Activated CD4-positive, alpha-beta memory T cell treated with anti-CD3 and anti-CD28 coated beads for 36 hours (primary cell): ENCODE measurements at regions not wholly inside any gene's neighbourhood (a gene's known extent, or its start where the extent isn't known, plus 50 kb on each side); places are given as distances from the start of the nearest gene placed in this dataset.

Experiments used
- CTCF ChIA-PET: fragments of 350-600 bp; sonication (Branson Sonifier 250); formaldehyde crosslinking; loops from one replicate; lab custom pipeline; 2021; ENCODE audit warnings: antibody characterized with exemption, inconsistent platforms; lab: Charles Lee
- POLR2A ChIA-PET: fragments of 350-600 bp; sonication (Branson Sonifier 250); formaldehyde crosslinking; loops from one replicate; lab custom pipeline; 2021; ENCODE audit warnings: antibody characterized with exemption; lab: Charles Lee
- DNase-seq: peaks from one replicate; pipeline ENCODE4 v3.0.0-alpha.2; 2020
- H3K27ac Mint-ChIP-seq: one replicate; pipeline ENCODE4 v1.8.0; 2021; ENCODE audit warnings: mixed read lengths
- H3K27me3 Mint-ChIP-seq: one replicate; pipeline ENCODE4 v1.8.0; 2021; ENCODE audit warnings: mixed read lengths
- H3K36me3 Mint-ChIP-seq: one replicate; pipeline ENCODE4 v1.8.0; 2021; ENCODE audit warnings: mixed read lengths
- H3K4me1 Mint-ChIP-seq: one replicate; pipeline ENCODE4 v1.8.0; 2021; ENCODE audit warnings: low read depth, mixed read lengths
- H3K4me3 Mint-ChIP-seq: one replicate; pipeline ENCODE4 v1.8.0; 2021; ENCODE audit warnings: mild to moderate bottlenecking, mixed read lengths
- H3K9me3 Mint-ChIP-seq: one replicate; pipeline ENCODE4 v1.8.0; 2021; ENCODE audit warnings: mixed read lengths
- intact Hi-C: fragments of 100-400 bp; cut with micrococcal nuclease; formaldehyde crosslinking; loops from one replicate; pipeline ENCODE4 v1.15.1; 2023

DNA sequence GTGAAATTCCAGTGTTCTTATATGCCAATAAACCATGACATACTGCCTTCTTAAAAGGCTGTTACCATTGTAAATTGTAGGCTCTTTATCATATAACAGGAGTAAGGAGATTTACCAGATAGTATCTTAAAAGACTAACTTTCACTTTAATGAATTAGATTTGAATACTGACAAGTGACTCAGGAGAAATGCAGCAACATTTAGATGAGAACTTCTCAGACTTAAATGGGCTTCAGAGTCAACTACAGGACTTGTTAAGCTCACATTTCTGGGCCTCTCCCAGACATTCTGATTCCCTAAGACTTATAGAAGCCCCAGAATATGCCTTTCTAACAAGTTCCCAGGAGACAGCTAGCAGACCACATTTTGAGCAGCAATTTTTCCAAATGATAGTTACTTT is 466.3 kb downstream of the ARL4A start:
- intact Hi-C loops = no loop called here
- POLR2A ChIA-PET = no interaction called here
- CTCF ChIA-PET = no interaction called here

DNA sequence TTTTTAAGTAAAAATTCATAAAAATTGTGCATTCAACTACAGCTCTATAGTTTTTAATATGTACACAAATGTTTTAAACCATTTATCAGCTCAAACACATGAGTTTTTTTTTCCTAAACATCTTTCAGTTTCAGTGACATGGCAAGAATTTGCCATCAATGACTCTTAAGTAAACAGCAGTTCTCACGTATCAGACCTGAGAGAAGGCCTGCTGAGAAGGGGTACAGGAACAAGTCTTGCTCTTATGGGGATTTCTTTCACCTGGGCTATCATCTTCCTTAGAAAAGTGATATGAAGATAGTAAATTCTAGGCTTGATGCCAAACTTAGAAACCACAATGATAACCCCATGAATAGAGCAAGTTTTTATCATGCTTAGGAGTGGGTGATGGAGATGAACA is 467.8 kb downstream of the ARL4A start:
- H3K27me3 Mint-ChIP-seq = no peaks in the 10 kb centered on the region
- DNase-seq = no peak
- ChIA-PET CTCF (no interaction called here), POLR2A (no interaction called here)
- intact Hi-C loops = no loop called here
- H3K4me1 Mint-ChIP-seq = peaks cover 5% of the 10 kb centered on the region
- no peak overlapping the region for H3K27ac Mint-ChIP-seq
- H3K4me3 Mint-ChIP-seq = no peak overlapping the region
- H3K36me3 Mint-ChIP-seq = no peaks in the 10 kb centered on the region
- no peaks in the 10 kb centered on the region for H3K9me3 Mint-ChIP-seq

More for the DNA sequence above, 466.3 kb downstream of the ARL4A start:
- Mint-ChIP-seq H3K27me3 (no peaks in the 10 kb centered on the region), H3K27ac (no peak overlapping the region), H3K4me3 (no peak overlapping the region), H3K4me1 (peaks cover 5% of the 10 kb centered on the region), H3K9me3 (no peaks in the 10 kb centered on the region), H3K36me3 (no peaks in the 10 kb centered on the region)
- DNase-seq = no peak

DNA sequence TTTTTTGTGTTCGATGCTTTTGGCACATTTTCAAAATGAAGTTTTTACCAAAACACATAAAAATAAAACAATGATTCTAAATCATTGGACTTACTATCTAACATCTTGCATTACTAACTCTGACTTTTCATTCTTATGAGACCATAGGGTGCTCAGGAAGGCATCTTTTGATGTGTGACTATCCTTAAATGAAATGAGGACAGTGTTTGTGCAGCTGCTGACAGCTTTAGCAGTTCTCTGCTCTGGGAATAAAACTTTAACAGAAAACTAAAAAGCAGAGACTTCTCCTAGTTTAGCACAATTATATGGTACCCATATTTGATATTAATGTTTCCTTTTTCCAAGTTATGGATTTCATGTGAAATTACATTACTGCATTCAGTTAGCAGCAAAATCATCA is 471.6 kb downstream of the ARL4A start:
- Mint-ChIP-seq H3K36me3 (no peaks in the 10 kb centered on the region), H3K27ac (no peak overlapping the region), H3K9me3 (no peaks in the 10 kb centered on the region), H3K27me3 (peaks cover 1% of the 10 kb centered on the region), H3K4me3 (no peak overlapping the region), H3K4me1 (no peaks in the 10 kb centered on the region)
- CTCF ChIA-PET = no interaction called here
- POLR2A ChIA-PET = no interaction called here
- intact Hi-C loops = no loop called here
- no peak for DNase-seq

DNA sequence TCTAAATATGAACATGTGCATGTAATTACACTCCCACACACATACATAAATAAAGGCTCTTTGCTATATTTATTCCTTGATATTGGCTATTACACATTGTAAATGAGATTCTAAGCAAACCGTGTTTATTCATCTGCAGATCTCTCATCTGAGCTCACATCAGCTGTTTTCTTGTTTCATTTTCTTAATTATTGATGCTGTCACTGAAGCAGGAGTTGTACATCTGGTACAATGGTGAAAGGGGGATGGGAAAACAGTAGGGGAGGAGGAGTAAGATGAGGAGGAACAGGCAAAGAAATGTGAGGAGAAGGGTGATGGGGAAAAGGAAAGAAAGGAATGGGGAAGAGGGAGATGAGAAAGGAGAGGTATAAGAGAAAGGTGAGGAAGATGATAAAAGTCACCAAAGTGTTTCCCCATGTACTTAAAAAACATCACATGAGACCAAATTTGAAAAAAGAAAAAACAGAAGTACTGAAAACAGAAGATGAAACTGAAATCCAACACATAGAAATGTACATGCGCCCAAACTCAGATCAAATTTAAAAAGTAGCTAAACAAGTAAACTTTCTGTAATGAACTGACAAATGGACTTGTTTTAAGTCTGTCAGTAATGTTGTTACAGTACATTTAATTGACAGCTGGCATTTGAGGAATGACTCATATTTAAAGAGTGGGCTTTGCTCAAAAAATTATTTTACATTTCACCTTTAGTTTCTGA is 472.2 kb downstream of the ARL4A start:
- Mint-ChIP-seq H3K9me3 (no peaks in the 10 kb centered on the region), H3K4me1 (no peaks in the 10 kb centered on the region)
- POLR2A ChIA-PET = no interaction called here

DNA sequence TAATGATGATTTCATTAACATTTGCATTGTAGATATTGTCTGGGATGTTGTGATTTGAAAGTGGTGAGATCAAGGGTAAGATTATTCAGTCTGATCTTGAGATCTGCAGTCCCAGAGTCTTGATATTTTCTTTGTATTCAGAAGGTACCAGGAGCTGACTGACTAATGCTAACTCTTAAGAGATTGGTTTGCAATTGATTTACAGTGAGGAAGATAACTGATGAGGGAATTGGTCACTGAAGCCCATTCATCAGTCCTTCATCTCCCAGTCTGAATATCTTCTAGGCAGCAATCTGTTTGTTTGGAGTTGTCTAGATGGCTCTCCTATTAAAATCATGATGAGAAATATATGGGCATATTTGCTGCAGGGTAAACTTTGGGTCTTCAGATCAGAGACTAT is 473.7 kb downstream of the ARL4A start:
- no peak for DNase-seq
- intact Hi-C loops = no loop called here
- ChIA-PET POLR2A (no interaction called here), CTCF (no interaction called here)
- Mint-ChIP-seq H3K27ac (no peak overlapping the region), H3K9me3 (no peaks in the 10 kb centered on the region), H3K4me1 (no peaks in the 10 kb centered on the region), H3K4me3 (no peak overlapping the region), H3K36me3 (no peaks in the 10 kb centered on the region), H3K27me3 (peaks cover 13% of the 10 kb centered on the region)

More for the DNA sequence above, 472.2 kb downstream of the ARL4A start:
- intact Hi-C loops = no loop called here
- DNase-seq = no peak
- no peak overlapping the region for H3K4me3 Mint-ChIP-seq
- H3K36me3 Mint-ChIP-seq = no peaks in the 10 kb centered on the region
- peaks cover 5% of the 10 kb centered on the region for H3K27me3 Mint-ChIP-seq
- H3K27ac Mint-ChIP-seq = no peak overlapping the region
- CTCF ChIA-PET = interaction anchor here (0.8 kb wide), 1 partner anchor 16 kb away, joined by 3 read pairs; no protein-coding TSS in a partner anchor

DNA sequence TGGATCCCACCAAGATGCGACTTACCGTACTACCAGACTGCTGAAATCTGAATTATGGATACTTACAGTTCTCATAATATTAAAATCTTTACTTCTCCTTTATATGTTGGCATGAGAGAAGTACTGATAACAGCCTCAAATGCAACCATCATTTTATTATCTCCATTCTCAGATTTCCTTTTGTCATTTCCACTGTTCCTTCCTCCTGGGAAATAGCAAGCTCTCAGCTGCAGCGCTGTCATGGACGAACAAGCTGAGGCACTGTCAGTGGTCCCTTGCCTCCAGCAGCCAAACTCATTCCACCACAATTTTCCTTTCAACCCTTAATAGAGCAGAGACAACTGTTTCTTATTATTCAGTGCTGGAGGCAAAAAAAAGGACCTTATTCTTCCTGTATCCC is 478.4 kb downstream of the ARL4A start:
- no peak overlapping the region for H3K27ac Mint-ChIP-seq
- H3K27me3 Mint-ChIP-seq = peaks cover 15% of the 10 kb centered on the region
- DNase-seq = no peak
- H3K4me3 Mint-ChIP-seq = no peak overlapping the region
- ChIA-PET CTCF (no interaction called here), POLR2A (no interaction called here)
- intact Hi-C loops = no loop called here
- H3K4me1 Mint-ChIP-seq = no peaks in the 10 kb centered on the region
- no peaks in the 10 kb centered on the region for H3K36me3 Mint-ChIP-seq
- H3K9me3 Mint-ChIP-seq = no peaks in the 10 kb centered on the region

DNA sequence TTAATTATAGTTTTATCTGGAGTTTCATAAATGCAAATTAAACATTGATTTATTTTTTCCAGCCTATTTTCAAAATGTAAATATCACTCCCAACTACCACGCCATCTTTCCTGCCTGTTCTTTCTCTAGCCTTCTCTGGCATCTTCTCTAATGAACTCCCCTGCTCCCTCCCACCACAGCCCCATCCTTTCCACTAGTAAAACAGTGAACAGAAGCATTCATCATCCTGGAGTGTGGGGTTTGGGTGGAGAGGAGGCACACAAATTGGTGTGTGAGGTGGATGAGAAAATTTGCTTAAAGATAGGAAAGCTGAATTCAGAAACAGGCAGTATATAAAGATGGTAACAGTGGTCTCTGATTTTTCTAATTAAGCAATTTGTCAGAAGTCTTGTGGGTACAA is 479.4 kb downstream of the ARL4A start:
- Mint-ChIP-seq H3K4me3 (no peak overlapping the region), H3K36me3 (no peaks in the 10 kb centered on the region), H3K27me3 (peaks cover 15% of the 10 kb centered on the region), H3K9me3 (no peaks in the 10 kb centered on the region), H3K4me1 (no peaks in the 10 kb centered on the region), H3K27ac (no peak overlapping the region)
- intact Hi-C loops = no loop called here
- ChIA-PET CTCF (no interaction called here), POLR2A (no interaction called here)
- no peak for DNase-seq

DNA sequence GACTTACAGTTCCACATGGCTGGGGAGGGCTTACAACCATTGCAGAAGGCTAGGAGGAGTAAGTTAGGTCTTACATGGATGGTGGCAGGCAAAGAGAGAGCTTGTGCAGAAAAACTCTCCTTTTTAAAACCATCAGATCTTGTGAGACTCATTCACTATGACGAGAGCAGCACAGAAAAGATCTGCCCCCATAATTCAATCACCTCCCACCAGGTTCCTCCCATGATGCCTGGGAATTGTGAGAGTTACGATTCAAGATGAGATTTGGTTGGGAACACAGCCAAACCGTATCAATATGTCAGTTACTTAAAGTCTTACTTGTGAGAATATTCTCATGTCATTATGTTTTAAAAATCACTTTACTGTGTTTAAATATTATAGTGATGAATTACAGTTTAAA is 481.9 kb downstream of the ARL4A start:
- DNase-seq = no peak
- POLR2A ChIA-PET = interaction anchor here (0.6 kb wide), 1 partner anchor 106 kb away, joined by 3 read pairs; no protein-coding TSS in a partner anchor
- H3K9me3 Mint-ChIP-seq = no peaks in the 10 kb centered on the region
- intact Hi-C loops = no loop called here
- H3K36me3 Mint-ChIP-seq = no peaks in the 10 kb centered on the region
- H3K27ac Mint-ChIP-seq = no peak overlapping the region
- peaks cover 12% of the 10 kb centered on the region for H3K27me3 Mint-ChIP-seq
- no peak overlapping the region for H3K4me3 Mint-ChIP-seq
- H3K4me1 Mint-ChIP-seq = no peaks in the 10 kb centered on the region
- CTCF ChIA-PET = no interaction called here

DNA sequence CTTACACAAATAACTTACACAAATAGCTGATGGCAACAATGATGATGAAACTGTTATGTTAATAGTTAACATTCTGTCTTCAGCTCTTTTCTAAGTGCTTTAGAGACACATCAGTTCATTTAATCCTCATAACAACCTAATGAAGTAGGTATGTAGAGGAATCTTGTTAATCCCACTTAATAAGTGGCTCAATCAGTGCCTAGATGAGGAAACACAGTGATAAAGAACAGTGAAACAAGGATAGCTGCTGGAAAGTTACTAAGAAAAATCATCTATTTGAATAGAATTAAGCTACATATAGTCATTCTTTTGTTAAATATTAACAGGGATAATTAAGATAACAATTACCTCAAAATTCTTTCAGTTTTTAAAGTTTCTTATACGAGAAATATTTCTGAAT is 487.6 kb downstream of the ARL4A start:
- ChIA-PET POLR2A (no interaction called here), CTCF (interaction anchor here (1.1 kb wide), 1 partner anchor 15 kb away, joined by 3 read pairs; no protein-coding TSS in a partner anchor)
- DNase-seq = no peak
- no peak overlapping the region for H3K4me3 Mint-ChIP-seq
- no peak overlapping the region for H3K27ac Mint-ChIP-seq
- H3K36me3 Mint-ChIP-seq = no peaks in the 10 kb centered on the region
- intact Hi-C loops = no loop called here
- H3K27me3 Mint-ChIP-seq = no peaks in the 10 kb centered on the region
- H3K9me3 Mint-ChIP-seq = no peaks in the 10 kb centered on the region
- no peaks in the 10 kb centered on the region for H3K4me1 Mint-ChIP-seq

DNA sequence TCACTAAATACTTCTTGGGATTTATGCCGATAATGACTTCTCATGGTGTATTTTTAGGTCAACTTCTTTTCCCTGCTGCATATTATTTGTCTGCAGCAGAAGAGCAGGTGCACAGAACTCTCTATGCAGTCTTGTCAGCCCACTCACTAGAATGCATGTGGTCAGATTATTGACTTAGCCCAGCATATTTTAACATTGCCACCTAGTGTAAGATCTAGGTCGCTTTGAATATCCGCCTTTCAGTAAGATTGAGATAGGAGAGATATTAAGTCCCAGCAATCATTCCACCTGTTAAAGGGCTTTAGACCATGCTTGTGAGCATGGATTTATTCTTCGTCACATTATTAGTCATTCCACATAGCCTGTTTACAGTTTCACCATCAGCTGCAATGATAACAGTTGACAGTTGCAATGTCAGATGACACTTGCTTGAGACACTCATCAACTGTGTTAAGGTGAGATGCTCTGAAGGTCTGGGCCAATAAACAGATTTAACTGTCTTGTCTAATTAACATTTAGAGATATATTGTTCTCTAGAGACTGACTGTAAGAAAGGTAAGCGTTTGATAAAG is 491.7 kb downstream of the ARL4A start:
- H3K36me3 Mint-ChIP-seq = no peaks in the 10 kb centered on the region
- ChIA-PET CTCF (no interaction called here), POLR2A (no interaction called here)
- no peak overlapping the region for H3K27ac Mint-ChIP-seq
- H3K27me3 Mint-ChIP-seq = peaks cover 4% of the 10 kb centered on the region
- H3K4me1 Mint-ChIP-seq = no peaks in the 10 kb centered on the region
- H3K4me3 Mint-ChIP-seq = no peak overlapping the region
- DNase-seq = no peak
- intact Hi-C loops = no loop called here
- H3K9me3 Mint-ChIP-seq = no peaks in the 10 kb centered on the region

DNA sequence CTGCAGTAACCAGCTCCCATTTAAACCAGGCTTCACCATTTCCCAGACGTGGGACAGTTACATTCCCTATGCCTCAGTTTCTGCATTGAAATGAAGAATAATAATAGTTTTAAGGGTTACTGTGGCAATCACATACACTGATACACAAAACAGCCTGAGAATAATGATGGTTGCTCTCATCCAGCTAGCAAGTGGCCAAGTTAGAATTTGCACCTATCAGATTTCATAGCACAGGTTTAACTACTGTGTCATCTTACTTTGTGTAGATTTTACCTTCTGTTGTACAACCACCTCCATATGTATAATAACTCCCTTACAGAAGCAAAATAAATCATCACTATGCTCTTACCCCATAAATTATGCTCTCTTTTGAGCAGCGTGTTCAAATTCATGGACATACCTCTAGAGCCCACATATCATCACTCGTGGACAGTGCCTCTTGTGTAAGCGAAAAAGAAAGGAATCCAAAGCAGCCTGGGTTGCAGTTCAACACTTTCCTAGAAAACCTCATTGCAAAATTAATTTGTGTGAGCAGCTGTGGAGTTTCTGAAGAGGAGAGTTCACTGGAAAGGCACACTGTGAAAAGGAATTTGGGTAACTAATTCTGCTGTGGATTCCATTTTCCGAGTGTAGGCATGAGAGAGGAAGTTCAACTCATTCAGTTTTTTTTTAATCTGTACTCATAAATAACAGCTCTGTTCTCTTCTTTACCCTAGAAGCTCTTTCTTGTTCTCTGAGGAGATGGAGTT is 492.5 kb downstream of the ARL4A start:
- POLR2A ChIA-PET = no interaction called here
- H3K4me1 Mint-ChIP-seq = no peaks in the 10 kb centered on the region
- no peak overlapping the region for H3K27ac Mint-ChIP-seq
- H3K27me3 Mint-ChIP-seq = peaks cover 5% of the 10 kb centered on the region
- CTCF ChIA-PET = no interaction called here
- DNase-seq = no peak
- intact Hi-C loops = no loop called here
- H3K9me3 Mint-ChIP-seq = no peaks in the 10 kb centered on the region
- H3K36me3 Mint-ChIP-seq = no peaks in the 10 kb centered on the region
- no peak overlapping the region for H3K4me3 Mint-ChIP-seq

DNA sequence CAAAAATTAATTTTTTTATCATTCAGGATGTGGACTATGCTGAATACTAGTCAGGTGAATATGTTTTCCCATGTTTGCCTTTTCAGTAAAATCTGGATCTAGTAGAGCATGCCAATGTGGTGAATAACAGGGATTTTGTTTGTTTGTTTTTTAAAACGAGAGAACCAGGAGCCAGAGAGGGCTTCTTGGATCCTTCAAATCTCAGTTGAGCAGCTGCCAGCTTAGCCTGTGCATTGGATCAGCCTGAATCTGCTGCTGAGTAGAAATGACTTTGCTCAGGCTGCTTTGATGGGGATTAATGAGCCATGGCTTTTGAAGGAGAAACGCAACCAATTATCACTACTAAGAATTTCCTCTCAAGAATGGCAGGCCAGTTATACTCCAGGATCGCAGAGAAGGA is 493.8 kb downstream of the ARL4A start:
- no peak for DNase-seq
- Mint-ChIP-seq H3K9me3 (no peaks in the 10 kb centered on the region), H3K36me3 (no peaks in the 10 kb centered on the region), H3K27ac (no peak overlapping the region), H3K4me1 (no peaks in the 10 kb centered on the region), H3K27me3 (peaks cover 5% of the 10 kb centered on the region), H3K4me3 (no peak overlapping the region)
- ChIA-PET POLR2A (no interaction called here), CTCF (no interaction called here)
- intact Hi-C loops = no loop called here
